ELF-1 (cell line): ENCODE measurements at regions not wholly inside any gene's neighbourhood (a gene's known extent, or its start where the extent isn't known, plus 50 kb on each side); places are given as distances from the start of the nearest gene placed in this dataset.
"Not testable (repeated sequence)": the region's sequence is repeated elsewhere in the genome, so short reads cannot be mapped to it uniquely, and the experiment has no call there.

ENCODE experiments used
- DNase-seq: peaks from one replicate; pipeline ENCODE4 v3.0.0-alpha.2; 2016; ENCODE audit warnings: low read depth, low spot score

DNA sequence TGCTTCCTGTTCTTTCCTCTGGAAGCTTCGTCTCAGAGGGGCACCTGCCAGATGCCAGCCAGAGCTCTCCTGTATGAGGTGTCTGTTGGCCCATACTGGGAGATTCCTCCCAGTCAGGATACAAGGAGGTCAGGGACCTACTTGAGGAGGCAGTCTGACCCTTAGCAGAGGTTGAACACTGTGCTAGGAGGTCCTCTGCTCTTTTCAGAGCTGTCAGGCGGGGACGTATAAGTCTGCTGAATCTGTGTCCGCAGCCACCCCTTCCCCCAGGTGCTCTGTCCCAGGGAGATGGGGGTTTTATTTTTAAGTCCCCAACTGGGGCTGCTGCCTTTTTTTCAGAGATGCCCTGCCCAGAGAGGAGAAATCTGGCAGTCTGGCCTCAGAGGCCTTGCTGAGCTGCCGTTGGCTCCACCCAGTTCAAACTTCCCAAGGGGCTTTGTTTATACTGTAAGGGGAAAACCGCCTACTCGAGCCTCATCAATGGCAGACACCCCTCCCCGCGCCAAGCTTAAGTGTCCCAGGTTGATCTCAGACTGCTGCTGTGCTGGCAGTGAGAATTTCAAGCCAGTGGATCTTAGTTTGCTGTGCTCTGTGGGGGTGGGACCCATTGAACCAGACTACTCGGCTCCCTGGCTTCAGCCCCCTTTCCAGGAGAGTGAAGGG is 326.7 kb downstream of the BCKDHB start:
- DNase-seq, result peak; percentile 73

DNA sequence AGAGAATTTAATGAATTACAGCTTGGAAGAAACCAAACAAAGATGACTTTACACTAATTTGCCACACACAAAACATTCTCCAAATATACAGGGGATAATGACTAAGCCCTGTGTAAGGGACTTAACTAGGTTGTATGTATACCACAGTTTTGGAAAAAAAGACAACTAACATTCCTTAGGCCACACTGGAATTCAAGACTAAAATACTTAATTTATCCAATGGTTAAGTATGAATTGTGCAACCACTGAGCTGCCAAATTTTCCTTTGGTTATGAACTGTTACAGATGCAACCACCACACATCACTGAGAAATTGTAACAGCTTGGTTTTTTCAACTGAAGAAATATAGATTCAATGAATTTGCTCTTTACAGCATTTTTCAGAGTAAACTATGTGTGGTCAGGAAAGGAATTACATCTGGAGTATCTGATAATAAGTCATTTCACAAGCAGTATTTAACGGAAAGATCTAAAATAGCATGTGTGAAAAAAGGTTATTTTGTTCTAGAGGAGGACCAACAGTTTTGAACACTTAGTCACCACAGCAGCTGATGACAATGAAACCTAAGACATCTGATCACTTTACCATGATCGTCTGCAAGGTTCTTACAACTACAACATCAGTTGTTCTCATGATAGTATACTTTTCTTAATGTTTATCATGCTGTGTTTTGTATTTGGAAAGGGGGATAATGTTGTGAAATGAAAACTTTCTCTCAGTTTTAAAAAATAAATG is 318.8 kb downstream of the BCKDHB start:
- no peak for DNase-seq

DNA sequence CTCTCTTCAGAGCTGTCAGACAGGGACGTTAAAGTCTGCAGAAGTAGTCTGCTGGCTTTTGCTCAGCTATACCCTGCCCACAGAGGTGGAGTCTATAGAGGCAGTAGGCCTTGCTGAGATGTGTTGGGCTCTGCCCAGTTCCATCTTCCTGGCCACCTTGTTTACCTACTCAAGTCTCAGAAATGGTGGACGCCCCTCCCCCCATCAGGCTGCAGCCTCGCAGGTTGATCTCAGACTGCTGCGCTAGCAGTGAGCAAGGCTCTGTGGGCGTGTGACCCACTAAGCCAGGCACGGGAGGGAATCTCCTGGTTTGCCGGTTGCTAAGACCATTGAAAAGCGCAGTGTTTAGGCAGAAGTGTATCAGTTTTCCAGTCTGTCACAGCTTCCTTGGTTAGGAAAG is 305.0 kb downstream of the BCKDHB start:
- DNase-seq, result no peak

DNA sequence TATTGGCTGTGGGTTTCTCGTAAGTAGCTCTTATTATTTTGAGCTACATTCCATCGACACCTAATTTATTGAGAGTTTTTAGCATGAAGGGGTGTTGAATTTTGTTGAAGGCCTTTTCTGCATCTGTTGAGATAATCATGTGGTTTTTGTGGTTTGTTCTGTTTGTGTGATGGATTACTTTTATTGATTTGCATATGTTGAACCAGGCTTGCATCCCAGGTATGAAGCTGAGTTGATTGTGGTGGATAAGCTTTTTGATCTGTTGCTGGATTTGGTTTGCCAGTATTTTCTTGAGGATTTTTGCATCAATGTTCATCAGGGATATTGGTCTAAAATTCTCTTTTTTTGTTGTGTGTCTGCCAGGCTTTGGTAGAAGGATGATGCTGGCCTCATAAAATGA is 301.5 kb downstream of the BCKDHB start:
- DNase-seq, result not testable (repeated sequence)

DNA sequence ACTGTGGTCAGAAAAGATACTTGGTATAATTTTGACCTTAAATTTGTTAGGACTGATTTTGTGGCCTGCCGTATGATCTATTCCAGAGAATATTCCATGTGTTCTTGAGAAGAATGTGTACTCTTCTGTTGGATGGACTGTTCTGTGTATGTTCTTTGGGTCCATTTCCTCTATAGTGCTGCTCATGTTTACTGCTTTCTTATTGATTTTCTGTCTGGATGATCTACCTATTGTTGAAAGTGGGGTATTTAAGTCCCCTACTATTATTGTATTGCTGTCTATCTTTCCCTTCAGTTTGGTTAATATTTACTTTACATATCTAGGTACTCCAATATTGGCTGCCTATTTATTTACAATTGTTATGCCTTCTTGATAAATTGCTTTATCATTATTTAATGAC is 298.4 kb downstream of the BCKDHB start:
- no peak for DNase-seq

DNA sequence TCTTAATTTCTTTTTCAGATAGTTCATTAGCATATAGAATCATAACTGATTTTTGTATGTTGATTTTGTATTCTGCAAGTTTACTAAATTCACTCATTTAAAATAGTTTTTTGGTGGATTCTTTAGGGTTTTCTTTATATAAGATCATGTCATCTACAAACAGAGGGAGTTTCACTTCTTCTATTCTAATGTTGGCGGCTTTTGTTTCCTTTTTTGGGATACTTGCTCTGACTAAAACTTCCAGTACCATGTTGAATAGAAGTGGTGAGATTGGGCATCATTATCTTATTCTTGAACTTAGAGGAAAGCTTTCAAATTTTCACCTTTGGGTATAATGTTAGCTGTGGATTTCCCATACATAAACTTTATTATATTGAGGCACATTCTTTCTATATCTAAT is 296.9 kb downstream of the BCKDHB start:
- DNase-seq, result no peak

DNA sequence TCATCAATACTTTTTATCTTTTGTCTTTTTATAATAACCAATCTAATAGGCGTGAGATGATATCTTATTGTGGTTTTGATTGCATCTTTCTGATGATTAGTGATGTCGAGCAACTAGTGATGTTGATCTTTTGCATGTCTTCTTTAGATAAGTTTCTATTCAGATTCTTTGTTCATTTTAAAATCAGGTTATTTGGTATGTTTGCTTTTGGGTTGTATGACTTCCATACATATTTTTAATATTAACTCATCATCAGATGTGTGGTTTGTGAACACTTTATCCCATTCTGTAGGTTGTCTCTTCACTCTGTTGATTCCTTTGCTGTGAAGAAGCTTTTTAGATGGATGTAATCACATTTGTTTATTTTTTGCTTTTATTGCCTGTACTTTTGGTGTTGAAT is 295.8 kb downstream of the BCKDHB start:
- DNase-seq, result no peak
